ENCODE measurements at regions not wholly inside any gene's neighbourhood (a gene's known extent, or its start where the extent isn't known, plus 50 kb on each side); places are given as distances from the start of the nearest gene placed in this dataset.

GRCh38 chr7:67764289-67764688 is 767.7 kb downstream of the TYW1 start:
- DNase-seq (ENCODE audit: low spot score) = no peak

- DNase-seq (ENCODE audit: low spot score) = no peak
Observed at GRCh38 chr7:67765481-67766175, 769.0 kb downstream of the TYW1 start.

GRCh38 chr7:67766906-67767410 is 770.3 kb downstream of the TYW1 start:
- no peak for DNase-seq (ENCODE audit: low spot score)

GRCh38 chr7:67771846-67772605 is 775.4 kb downstream of the TYW1 start:
- no peak for DNase-seq (ENCODE audit: low spot score)

GRCh38 chr7:67773081-67773480 is 776.4 kb downstream of the TYW1 start:
- no peak for DNase-seq (ENCODE audit: low spot score)

GRCh38 chr7:67777119-67777518 is 780.5 kb downstream of the TYW1 start:
- DNase-seq (ENCODE audit: low spot score) = no peak

- no peak for DNase-seq (ENCODE audit: low spot score)
Observed at GRCh38 chr7:67781841-67782240, 785.2 kb downstream of the TYW1 start.

GRCh38 chr7:67786021-67786420 is 789.4 kb downstream of the TYW1 start:
- no peak for DNase-seq (ENCODE audit: low spot score)

GRCh38 chr7:67788669-67789068 is 792.0 kb downstream of the TYW1 start:
- DNase-seq (ENCODE audit: low spot score) = no peak

GRCh38 chr7:67791918-67792317 is 795.3 kb downstream of the TYW1 start:
- no peak for DNase-seq (ENCODE audit: low spot score)

- no peak for DNase-seq (ENCODE audit: low spot score)
Observed at GRCh38 chr7:67794544-67794943, 797.9 kb downstream of the TYW1 start.

GRCh38 chr7:67803789-67804188 is 807.2 kb downstream of the TYW1 start:
- no peak for DNase-seq (ENCODE audit: low spot score)

GRCh38 chr7:67805921-67806471 is 809.4 kb downstream of the TYW1 start:
- no peak for DNase-seq (ENCODE audit: low spot score)

GRCh38 chr7:67807826-67808225 is 811.2 kb downstream of the TYW1 start:
- DNase-seq (ENCODE audit: low spot score) = no peak

GRCh38 chr7:67809586-67809985 is 813.0 kb downstream of the TYW1 start:
- DNase-seq (ENCODE audit: low spot score) = no peak

GRCh38 chr7:67813621-67814292 is 817.1 kb downstream of the TYW1 start:
- no peak for DNase-seq (ENCODE audit: low spot score)

GRCh38 chr7:67817481-67817880 is 820.8 kb downstream of the TYW1 start:
- DNase-seq (ENCODE audit: low spot score) = no peak

- no peak for DNase-seq (ENCODE audit: low spot score)
Observed at GRCh38 chr7:67821116-67821515, 824.5 kb downstream of the TYW1 start.

- no peak for DNase-seq (ENCODE audit: low spot score)
Observed at GRCh38 chr7:67823345-67823744, 826.7 kb downstream of the TYW1 start.

- DNase-seq (ENCODE audit: low spot score) = no peak
Observed at GRCh38 chr7:67825356-67825755, 828.7 kb downstream of the TYW1 start.

- no peak for DNase-seq (ENCODE audit: low spot score)
Observed at GRCh38 chr7:67841896-67842295, 845.3 kb downstream of the TYW1 start.

GRCh38 chr7:67842571-67842970 is 845.9 kb downstream of the TYW1 start:
- no peak for DNase-seq (ENCODE audit: low spot score)

Measured in COLO829 (cell line).